ENCODE measurements at regions not wholly inside any gene's neighbourhood (a gene's known extent, or its start where the extent isn't known, plus 50 kb on each side); places are given as distances from the start of the nearest gene placed in this dataset.

- no peaks in the 10 kb centered on the region for H3K9me3 ChIP-seq (ENCODE audit: control insufficient read depth in 2 of 2, low read length in 2 of 2)
- peaks cover 0 to 3% of the 10 kb centered on the region in 2 donors for H3K27me3 ChIP-seq (ENCODE audit: control insufficient read depth in 2 of 2, insufficient read depth in 2 of 2, low read length in 2 of 2)
- no peaks in the 10 kb centered on the region for H3K36me3 ChIP-seq (ENCODE audit: control insufficient read depth in 2 of 2, insufficient read depth in 2 of 2, low read length in 2 of 2)
- no peaks in the 10 kb centered on the region for H3K4me1 ChIP-seq (ENCODE audit: control insufficient read depth in 2 of 2, insufficient read depth in 2 of 2, low read length in 2 of 2)
- H3K27ac ChIP-seq (ENCODE audit: low read depth in 2 of 2, low read length in 2 of 2) = no peak overlapping the region
- no peak overlapping the region for H3K4me3 ChIP-seq (ENCODE audit: low read length in 2 of 2)
- no peak overlapping the region for H3K9ac ChIP-seq (ENCODE audit: low read depth in 1 of 2, low read length in 2 of 2)
Observed at GRCh38 chr10:118943253-118943652, 86.3 kb upstream of the NANOS1 start.

DNA sequence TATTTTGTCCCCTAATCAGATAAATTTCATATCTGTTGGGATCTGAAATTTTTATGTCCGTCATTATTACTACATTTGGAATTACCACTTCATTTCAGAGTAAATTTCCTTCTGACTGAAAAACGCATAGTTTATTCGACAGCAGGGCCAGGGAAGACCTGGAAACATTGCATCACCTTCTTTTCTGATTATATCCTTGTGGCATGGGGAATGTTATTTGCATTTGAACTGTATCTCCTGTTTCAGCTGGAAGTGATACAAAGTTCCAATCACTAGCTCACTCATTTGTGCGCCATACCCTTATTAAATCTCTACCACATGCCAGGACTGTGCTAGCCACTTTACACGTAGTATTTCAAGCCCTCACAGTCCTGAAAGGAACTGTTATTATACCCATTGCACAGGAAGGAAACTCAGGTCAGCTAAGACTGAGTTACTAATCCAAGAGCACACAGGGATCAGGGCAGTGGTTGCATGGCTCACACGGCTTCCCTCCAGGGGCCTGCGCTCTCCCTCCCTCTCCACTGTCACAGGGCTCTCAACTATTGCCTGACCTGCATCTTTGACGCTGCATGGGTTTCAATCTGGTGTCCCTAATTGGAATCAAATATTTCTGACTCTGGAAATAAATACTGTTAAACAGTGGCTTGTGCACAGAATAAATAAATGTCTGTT is 84.4 kb upstream of the NANOS1 start:
- H3K9me3 ChIP-seq (ENCODE audit: control insufficient read depth in 2 of 2, low read length in 2 of 2) = no peaks in the 10 kb centered on the region
- no peak overlapping the region for H3K4me3 ChIP-seq (ENCODE audit: low read length in 2 of 2)
- no peak overlapping the region for H3K27ac ChIP-seq (ENCODE audit: low read depth in 2 of 2, low read length in 2 of 2)
- peaks cover 0 to 3% of the 10 kb centered on the region in 2 donors for H3K27me3 ChIP-seq (ENCODE audit: control insufficient read depth in 2 of 2, insufficient read depth in 2 of 2, low read length in 2 of 2)
- H3K4me1 ChIP-seq (ENCODE audit: control insufficient read depth in 2 of 2, insufficient read depth in 2 of 2, low read length in 2 of 2) = no peaks in the 10 kb centered on the region
- H3K9ac ChIP-seq (ENCODE audit: low read depth in 1 of 2, low read length in 2 of 2) = no peak overlapping the region
- no peaks in the 10 kb centered on the region for H3K36me3 ChIP-seq (ENCODE audit: control insufficient read depth in 2 of 2, insufficient read depth in 2 of 2, low read length in 2 of 2)

GRCh38 chr10:118948786-118949185 is 80.7 kb upstream of the NANOS1 start:
- H3K27me3 ChIP-seq (ENCODE audit: control insufficient read depth in 2 of 2, insufficient read depth in 2 of 2, low read length in 2 of 2) = no peaks in the 10 kb centered on the region
- no peaks in the 10 kb centered on the region for H3K9me3 ChIP-seq (ENCODE audit: control insufficient read depth in 2 of 2, low read length in 2 of 2)
- no peak overlapping the region for H3K9ac ChIP-seq (ENCODE audit: low read depth in 1 of 2, low read length in 2 of 2)
- no peak overlapping the region for H3K4me3 ChIP-seq (ENCODE audit: low read length in 2 of 2)
- H3K36me3 ChIP-seq (ENCODE audit: control insufficient read depth in 2 of 2, insufficient read depth in 2 of 2, low read length in 2 of 2) = no peaks in the 10 kb centered on the region
- no peaks in the 10 kb centered on the region for H3K4me1 ChIP-seq (ENCODE audit: control insufficient read depth in 2 of 2, insufficient read depth in 2 of 2, low read length in 2 of 2)
- no peak overlapping the region for H3K27ac ChIP-seq (ENCODE audit: low read depth in 2 of 2, low read length in 2 of 2)

DNA sequence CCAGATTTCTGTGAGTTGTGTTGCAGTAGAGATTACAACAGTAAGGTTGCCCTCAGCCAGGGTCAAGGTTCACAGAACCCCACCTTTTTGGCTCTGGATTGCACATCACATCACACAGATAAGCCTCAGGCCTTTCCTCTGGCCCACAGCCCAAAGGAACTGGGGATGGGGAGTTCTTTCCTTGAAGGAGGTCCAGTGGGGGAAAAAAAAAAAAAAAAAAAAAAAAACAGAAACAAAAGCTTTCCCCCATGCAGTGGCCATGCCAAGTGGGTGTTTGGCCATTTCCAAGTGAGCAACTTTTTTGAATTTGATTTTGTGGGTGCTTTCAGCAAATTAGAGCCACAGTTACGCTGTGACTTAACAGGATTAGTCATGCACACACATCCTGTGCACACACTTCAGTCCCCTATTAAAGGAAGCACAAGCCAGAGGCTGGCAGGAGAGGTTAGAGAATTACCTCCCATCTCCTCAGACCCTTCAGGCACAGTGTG is 79.3 kb upstream of the NANOS1 start:
- H3K9me3 ChIP-seq (ENCODE audit: control insufficient read depth in 2 of 2, low read length in 2 of 2) = no peaks in the 10 kb centered on the region
- H3K36me3 ChIP-seq (ENCODE audit: control insufficient read depth in 2 of 2, insufficient read depth in 2 of 2, low read length in 2 of 2) = no peaks in the 10 kb centered on the region
- H3K9ac ChIP-seq (ENCODE audit: low read depth in 1 of 2, low read length in 2 of 2) = no peak overlapping the region
- H3K27me3 ChIP-seq (ENCODE audit: control insufficient read depth in 2 of 2, insufficient read depth in 2 of 2, low read length in 2 of 2) = no peaks in the 10 kb centered on the region
- H3K4me3 ChIP-seq (ENCODE audit: low read length in 2 of 2) = no peak overlapping the region
- H3K4me1 ChIP-seq (ENCODE audit: control insufficient read depth in 2 of 2, insufficient read depth in 2 of 2, low read length in 2 of 2) = no peaks in the 10 kb centered on the region
- no peak overlapping the region for H3K27ac ChIP-seq (ENCODE audit: low read depth in 2 of 2, low read length in 2 of 2)

DNA sequence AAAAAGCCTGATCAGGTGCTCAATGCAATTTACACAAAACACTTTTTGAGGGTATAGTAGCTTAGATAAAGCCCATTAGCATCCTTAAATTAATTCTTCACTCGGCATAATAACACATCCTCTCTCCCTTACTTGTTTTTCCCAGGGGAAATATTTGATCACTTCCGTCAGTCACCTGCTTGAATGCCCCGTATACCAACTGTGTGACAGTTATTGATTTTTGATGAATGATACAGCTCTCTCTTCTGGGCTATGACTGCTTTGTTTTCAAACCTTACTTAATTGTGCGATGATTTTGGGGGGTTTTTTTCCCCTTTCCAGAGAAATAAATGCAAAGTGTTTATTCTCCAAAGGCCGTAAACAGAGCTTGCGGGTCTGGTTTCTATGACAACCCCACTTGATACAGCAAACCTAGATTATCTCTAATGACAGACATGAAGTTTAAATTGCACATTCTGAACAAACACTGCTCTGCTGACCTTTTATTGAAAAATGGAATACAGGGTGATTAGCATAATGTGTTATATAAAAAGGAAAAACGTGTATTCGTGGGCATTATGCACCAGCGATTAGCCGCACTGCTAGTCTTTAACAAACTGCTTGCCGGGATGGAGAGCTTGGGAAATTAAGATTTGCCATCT is 78.4 kb upstream of the NANOS1 start:
- no peaks in the 10 kb centered on the region for H3K9me3 ChIP-seq (ENCODE audit: control insufficient read depth in 2 of 2, low read length in 2 of 2)
- H3K4me3 ChIP-seq (ENCODE audit: low read length in 2 of 2) = no peak overlapping the region

GRCh38 chr10:118952493-118953295 is 76.8 kb upstream of the NANOS1 start:
- Histone ChIP-seq H3K4me3 (ENCODE audit: low read length in 2 of 2) (no peak overlapping the region), H3K27ac (ENCODE audit: low read depth in 2 of 2, low read length in 2 of 2) (no peak overlapping the region), H3K4me1 (ENCODE audit: control insufficient read depth in 2 of 2, insufficient read depth in 2 of 2, low read length in 2 of 2) (no peaks in the 10 kb centered on the region), H3K9ac (ENCODE audit: low read depth in 1 of 2, low read length in 2 of 2) (no peak overlapping the region), H3K36me3 (ENCODE audit: control insufficient read depth in 2 of 2, insufficient read depth in 2 of 2, low read length in 2 of 2) (no peaks in the 10 kb centered on the region), H3K27me3 (ENCODE audit: control insufficient read depth in 2 of 2, insufficient read depth in 2 of 2, low read length in 2 of 2) (no peaks in the 10 kb centered on the region), H3K9me3 (ENCODE audit: control insufficient read depth in 2 of 2, low read length in 2 of 2) (no peaks in the 10 kb centered on the region)

More for the DNA sequence above, 78.4 kb upstream of the NANOS1 start:
- Histone ChIP-seq H3K9ac (ENCODE audit: low read depth in 1 of 2, low read length in 2 of 2) (no peak overlapping the region), H3K27me3 (ENCODE audit: control insufficient read depth in 2 of 2, insufficient read depth in 2 of 2, low read length in 2 of 2) (no peaks in the 10 kb centered on the region), H3K4me1 (ENCODE audit: control insufficient read depth in 2 of 2, insufficient read depth in 2 of 2, low read length in 2 of 2) (no peaks in the 10 kb centered on the region), H3K36me3 (ENCODE audit: control insufficient read depth in 2 of 2, insufficient read depth in 2 of 2, low read length in 2 of 2) (no peaks in the 10 kb centered on the region), H3K27ac (ENCODE audit: low read depth in 2 of 2, low read length in 2 of 2) (no peak overlapping the region)

- Histone ChIP-seq H3K27me3 (ENCODE audit: control insufficient read depth in 2 of 2, insufficient read depth in 2 of 2, low read length in 2 of 2) (no peaks in the 10 kb centered on the region), H3K9ac (ENCODE audit: low read depth in 1 of 2, low read length in 2 of 2) (no peak overlapping the region), H3K9me3 (ENCODE audit: control insufficient read depth in 2 of 2, low read length in 2 of 2) (no peaks in the 10 kb centered on the region), H3K36me3 (ENCODE audit: control insufficient read depth in 2 of 2, insufficient read depth in 2 of 2, low read length in 2 of 2) (no peaks in the 10 kb centered on the region), H3K27ac (ENCODE audit: low read depth in 2 of 2, low read length in 2 of 2) (no peak overlapping the region), H3K4me3 (ENCODE audit: low read length in 2 of 2) (no peak overlapping the region), H3K4me1 (ENCODE audit: control insufficient read depth in 2 of 2, insufficient read depth in 2 of 2, low read length in 2 of 2) (no peaks in the 10 kb centered on the region)
Observed at GRCh38 chr10:118953598-118954393, 75.7 kb upstream of the NANOS1 start.

DNA sequence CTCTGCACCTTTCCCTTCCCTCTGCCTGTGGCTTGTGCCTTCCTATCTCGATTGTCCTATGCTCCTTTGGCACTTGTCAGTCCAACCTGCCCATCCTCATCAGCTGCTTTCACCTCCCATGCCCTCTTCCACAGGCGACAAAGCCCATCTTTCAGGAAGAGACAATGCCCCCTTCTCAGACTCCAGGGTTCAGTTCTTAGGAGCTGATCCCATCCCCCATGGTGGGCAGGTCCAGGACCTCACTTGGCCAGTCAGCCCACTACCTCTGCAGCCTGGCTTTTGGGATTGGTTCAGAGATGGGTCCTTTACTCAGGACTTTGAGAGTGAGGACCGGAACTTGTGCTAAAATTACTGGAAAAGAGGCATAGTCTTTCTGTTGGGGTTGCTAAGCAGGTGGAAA is 74.0 kb upstream of the NANOS1 start:
- Histone ChIP-seq H3K27me3 (ENCODE audit: control insufficient read depth in 2 of 2, insufficient read depth in 2 of 2, low read length in 2 of 2) (no peaks in the 10 kb centered on the region), H3K27ac (ENCODE audit: low read depth in 2 of 2, low read length in 2 of 2) (no peak overlapping the region), H3K9me3 (ENCODE audit: control insufficient read depth in 2 of 2, low read length in 2 of 2) (no peaks in the 10 kb centered on the region), H3K9ac (ENCODE audit: low read depth in 1 of 2, low read length in 2 of 2) (no peak overlapping the region), H3K36me3 (ENCODE audit: control insufficient read depth in 2 of 2, insufficient read depth in 2 of 2, low read length in 2 of 2) (no peaks in the 10 kb centered on the region), H3K4me1 (ENCODE audit: control insufficient read depth in 2 of 2, insufficient read depth in 2 of 2, low read length in 2 of 2) (no peaks in the 10 kb centered on the region), H3K4me3 (ENCODE audit: low read length in 2 of 2) (no peak overlapping the region)

DNA sequence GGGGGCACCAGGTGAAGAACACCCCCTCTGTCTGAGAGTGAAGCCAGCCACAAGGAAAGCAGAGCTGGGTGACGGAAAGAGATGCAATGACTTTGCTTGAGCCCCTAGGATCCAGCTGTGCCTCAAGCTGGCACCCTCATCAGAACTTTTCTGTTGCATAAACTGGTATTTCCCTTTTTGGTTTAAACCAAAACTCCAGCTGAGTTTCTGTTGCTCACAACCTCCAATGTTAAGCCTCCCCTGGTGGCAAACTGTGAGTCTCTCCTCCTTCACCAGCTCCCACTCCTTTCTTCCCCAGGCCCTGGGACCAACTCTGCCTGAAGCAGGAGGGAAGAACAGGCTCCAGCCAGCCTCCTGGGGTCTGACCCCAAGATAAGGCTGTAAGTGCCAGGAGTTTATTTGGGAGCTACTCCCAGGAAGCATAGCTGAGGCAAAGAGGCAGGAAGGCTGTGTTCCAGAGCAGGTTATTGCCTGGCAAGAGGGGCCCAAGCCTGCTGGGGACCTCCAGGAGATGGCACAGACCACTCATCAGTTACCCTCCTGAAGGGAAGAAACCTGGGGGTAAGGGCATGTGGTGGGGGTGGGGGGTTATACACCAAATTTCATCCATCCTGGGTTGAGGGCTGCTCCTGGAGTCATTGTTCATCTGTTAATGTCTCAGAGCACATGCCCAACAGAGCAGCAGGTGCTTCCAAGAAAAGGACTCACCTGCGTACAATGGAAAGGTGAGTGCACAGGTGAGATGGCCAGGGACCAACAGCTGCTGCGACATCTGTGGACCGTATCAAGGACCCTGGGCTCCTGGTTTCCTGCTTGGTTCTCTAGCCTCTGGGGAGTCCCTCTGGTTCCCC is 73.3 kb upstream of the NANOS1 start:
- Histone ChIP-seq H3K4me1 (ENCODE audit: control insufficient read depth in 2 of 2, insufficient read depth in 2 of 2, low read length in 2 of 2) (no peaks in the 10 kb centered on the region), H3K9ac (ENCODE audit: low read depth in 1 of 2, low read length in 2 of 2) (no peak overlapping the region), H3K4me3 (ENCODE audit: low read length in 2 of 2) (no peak overlapping the region), H3K27me3 (ENCODE audit: control insufficient read depth in 2 of 2, insufficient read depth in 2 of 2, low read length in 2 of 2) (no peaks in the 10 kb centered on the region), H3K36me3 (ENCODE audit: control insufficient read depth in 2 of 2, insufficient read depth in 2 of 2, low read length in 2 of 2) (no peaks in the 10 kb centered on the region), H3K27ac (ENCODE audit: low read depth in 2 of 2, low read length in 2 of 2) (no peak overlapping the region), H3K9me3 (ENCODE audit: control insufficient read depth in 2 of 2, low read length in 2 of 2) (no peaks in the 10 kb centered on the region)

Data from mucosa of rectum (tissue), 2 donors.